GM12878 (cell line): ENCODE measurements at regions not wholly inside any gene's neighbourhood (a gene's known extent, or its start where the extent isn't known, plus 50 kb on each side); places are given as distances from the start of the nearest gene placed in this dataset.

Experiments used
- ATAC-seq: fragments of 200-7000 bp; cut with Tn5 transposase; 3 replicates; pipeline ENCODE4 v1.9.1; 2020; ENCODE audit warnings: mild to moderate bottlenecking, moderate library complexity
- BruUV-seq: library from RNA; stranded (reverse); fragments of 400-500 nt; replicated peaks from 2 replicates; lab custom pipeline; 2021; lab: Mats Ljungman, UMichigan
- CTCF ChIA-PET: fragments of 300-600 bp; sonication (Branson Sonifier 250); formaldehyde crosslinking; extraction: SDS; loops from one replicate; lab custom pipeline; 2021; ENCODE audit warnings: inconsistent platforms; lab: Yijun Ruan, JAX
- POLR2A ChIA-PET: fragments of 350-600 bp; formaldehyde crosslinking; extraction: SDS; loops from one replicate; lab custom pipeline; 2021; ENCODE audit warnings: inconsistent platforms; lab: Charles Lee
- RAD21 ChIA-PET: fragments of 300-600 bp; sonication (Branson Sonifier 250); formaldehyde crosslinking; loops from one replicate; lab custom pipeline; 2023; ENCODE audit warnings: antibody characterized with exemption; ENCODE audit not compliant: unreplicated experiment; lab: Charles Lee
- SMC1A ChIA-PET: fragments of 300-600 bp; sonication (Branson Sonifier 250); formaldehyde crosslinking; loops from one replicate; lab custom pipeline; 2023; ENCODE audit not compliant: unreplicated experiment, uncharacterized antibody; lab: Charles Lee
- DNase-seq: peaks from one replicate; pipeline ENCODE4 v3.0.0-alpha.2; 2011; ENCODE audit warnings: low read depth, low spot score
- FAIRE-seq: peaks from 3 replicates; lab custom pipeline; 2011; peaks lifted over from hg19 to GRCh38; lab: Jason Lieb, UNC
- H2AFZ ChIP-seq: 2 replicates; pipeline ENCODE4 v1.6.0; 2011; ENCODE audit warnings: low read depth, low read length, control low read depth; ENCODE audit not compliant: control insufficient read depth
- H3K27ac ChIP-seq: 2 replicates; pipeline ENCODE4 v1.5.1; 2011; ENCODE audit warnings: control low read depth; ENCODE audit not compliant: control insufficient read depth, insufficient read depth
- H3K27me3 ChIP-seq, 2 experiments: replicated peaks in 1 of 2; 2 replicates each; pipeline versions ENCODE4 v1.6.0 to v1.6.1; 2011; ENCODE audit warnings: low read length in 1 of 2; ENCODE audit not compliant: control insufficient read depth in 2 of 2, insufficient read depth in 2 of 2
- H3K36me3 ChIP-seq, 2 experiments: 2 replicates each; pipeline ENCODE4 v1.5.1; 2011; ENCODE audit warnings: low read length in 1 of 2; ENCODE audit not compliant: control insufficient read depth in 2 of 2, insufficient read depth in 2 of 2
- H3K4me1 ChIP-seq: 2 replicates; pipeline ENCODE4 v1.6.1; 2011; ENCODE audit warnings: mild to moderate bottlenecking, low read length, moderate library complexity, mixed read lengths; ENCODE audit not compliant: control insufficient read depth, insufficient read depth
- H3K4me2 ChIP-seq: 2 replicates; pipeline ENCODE4 v1.6.0; 2011; ENCODE audit warnings: control low read depth; ENCODE audit not compliant: control insufficient read depth, insufficient read depth
- H3K4me3 ChIP-seq: fragments of 200-600 bp; sonication (generic); 2 replicates; pipeline ENCODE4 v1.5.1; 2016
- H3K79me2 ChIP-seq: 2 replicates; pipeline ENCODE4 v1.6.0; 2011; ENCODE audit warnings: low read length; ENCODE audit not compliant: control insufficient read depth, insufficient read depth
- H3K9ac ChIP-seq: 2 replicates; pipeline ENCODE4 v1.8.0; 2011; ENCODE audit warnings: low read length, control low read depth, mixed read lengths; ENCODE audit not compliant: control insufficient read depth, insufficient read depth
- H3K9me3 ChIP-seq: replicated peaks from 3 replicates; pipeline ENCODE4 v1.5.1; 2011; ENCODE audit warnings: mild to moderate bottlenecking, low read length; ENCODE audit not compliant: control insufficient read depth, insufficient read depth
- H4K20me1 ChIP-seq: 2 replicates; pipeline ENCODE4 v1.6.0; 2011; ENCODE audit not compliant: control insufficient read depth, insufficient read depth
- CREB1 ChIP-seq: IDR thresholded peaks from 2 replicates; pipeline ENCODE4 v1.6.1; 2012; ENCODE audit warnings: low read depth, mild to moderate bottlenecking, inconsistent platforms
- CREM ChIP-seq: IDR thresholded peaks from 2 replicates; pipeline ENCODE4 v1.6.1; 2014; ENCODE audit warnings: antibody characterized with exemption, low read depth
- ETV6 ChIP-seq, 2 experiments: fragments of 450-650 bp in 1 of 2; IDR thresholded peaks in 1 of 2; conservative IDR thresholded peaks in 1 of 2; 2 replicates each; pipeline ENCODE4 v1.6.1; 2014; ENCODE audit warnings: antibody characterized with exemption in 1 of 2, borderline replicate concordance in 1 of 2, low read depth in 1 of 2, mild to moderate bottlenecking in 1 of 2, moderate library complexity in 1 of 2
- MTA2 ChIP-seq: fragments of 450-650 bp; IDR thresholded peaks from 2 replicates; pipeline ENCODE4 v1.6.1; 2016; ENCODE audit warnings: low read depth, mild to moderate bottlenecking, moderate library complexity
- SMAD5 ChIP-seq: IDR thresholded peaks from 2 replicates; pipeline ENCODE4 v1.6.1; 2016; ENCODE audit warnings: antibody characterized with exemption, low read depth
- SMARCA5 ChIP-seq: fragments of 450-650 bp; IDR thresholded peaks from 2 replicates; pipeline ENCODE4 v1.6.1; 2017; ENCODE audit warnings: mild to moderate bottlenecking
- SREBF1 ChIP-seq: IDR thresholded peaks from 2 replicates; pipeline ENCODE4 v1.6.1; 2012; ENCODE audit warnings: mild to moderate bottlenecking, low read length
- WGBS: methylation state at CpG from one replicate; pipeline ENCODE4 v1.1.6; 2016; ENCODE audit warnings: low lambda C conversion rate; ENCODE audit not compliant: insufficient replicate concordance, insufficient coverage; ENCODE audit errors: missing lambda C conversion rate; 5-methylcytosine and 5-hydroxymethylcytosine counted together
- in situ Hi-C: fragments of 300-500 bp; cut with MboI; formaldehyde crosslinking; loops from 9 replicates; pipeline ENCODE4 v1.14.3; 2018; ENCODE audit warnings: mixed read lengths
- intact Hi-C: fragments of 100-400 bp; cut with micrococcal nuclease; formaldehyde crosslinking; loops from one replicate; pipeline ENCODE4 v1.14.2; 2022; ENCODE audit not compliant: unreplicated experiment
- TF ChIP-seq, protein P1 (sequence below): fragments of 450-650 bp; IDR thresholded peaks from 2 replicates; pipeline ENCODE4 v1.6.1; 2017; ENCODE audit warnings: low read depth, mild to moderate bottlenecking, moderate library complexity
- TF ChIP-seq, protein P2 (sequence below): fragments of 450-650 bp; formaldehyde crosslinking; IDR thresholded peaks from 2 replicates; pipeline ENCODE4 v1.5.0; 2022; ENCODE audit warnings: mild to moderate bottlenecking, missing genetic modification characterization
- TF ChIP-seq, protein P3 (sequence below): fragments of 150-350 bp; IDR thresholded peaks from 2 replicates; pipeline ENCODE4 v1.6.1; 2016; ENCODE audit warnings: low read depth, low read length
- TF ChIP-seq, protein P4 (sequence below): fragments of 450-650 bp; IDR thresholded peaks from 2 replicates; pipeline ENCODE4 v1.6.1; 2017; ENCODE audit warnings: mild to moderate bottlenecking, moderate library complexity

DNA sequence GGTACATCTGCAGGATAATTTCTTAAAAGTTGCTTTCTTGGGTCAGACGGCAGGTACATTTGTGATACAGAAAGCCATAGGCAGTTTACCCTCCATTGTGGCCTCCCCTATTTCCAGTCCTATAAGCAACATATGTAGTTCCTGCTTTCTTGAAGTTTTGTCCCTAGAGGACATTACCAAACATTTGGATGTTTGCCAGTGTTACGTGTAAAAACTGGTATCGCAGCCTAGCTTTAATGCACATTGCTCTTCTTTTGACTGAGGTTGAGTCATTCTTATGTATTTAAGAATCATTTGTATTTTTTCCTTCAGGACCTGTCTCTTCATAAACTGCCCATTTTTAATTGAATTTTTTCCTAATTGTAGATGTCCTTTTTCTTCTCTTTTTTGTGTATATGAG lies 114.3 kb downstream of the DIPK2A start (continued):
- TF ChIP-seq, protein P1, sequence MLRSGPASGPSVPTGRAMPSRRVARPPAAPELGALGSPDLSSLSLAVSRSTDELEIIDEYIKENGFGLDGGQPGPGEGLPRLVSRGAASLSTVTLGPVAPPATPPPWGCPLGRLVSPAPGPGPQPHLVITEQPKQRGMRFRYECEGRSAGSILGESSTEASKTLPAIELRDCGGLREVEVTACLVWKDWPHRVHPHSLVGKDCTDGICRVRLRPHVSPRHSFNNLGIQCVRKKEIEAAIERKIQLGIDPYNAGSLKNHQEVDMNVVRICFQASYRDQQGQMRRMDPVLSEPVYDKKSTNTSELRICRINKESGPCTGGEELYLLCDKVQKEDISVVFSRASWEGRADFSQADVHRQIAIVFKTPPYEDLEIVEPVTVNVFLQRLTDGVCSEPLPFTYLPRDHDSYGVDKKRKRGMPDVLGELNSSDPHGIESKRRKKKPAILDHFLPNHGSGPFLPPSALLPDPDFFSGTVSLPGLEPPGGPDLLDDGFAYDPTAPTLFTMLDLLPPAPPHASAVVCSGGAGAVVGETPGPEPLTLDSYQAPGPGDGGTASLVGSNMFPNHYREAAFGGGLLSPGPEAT: no peak

DNA sequence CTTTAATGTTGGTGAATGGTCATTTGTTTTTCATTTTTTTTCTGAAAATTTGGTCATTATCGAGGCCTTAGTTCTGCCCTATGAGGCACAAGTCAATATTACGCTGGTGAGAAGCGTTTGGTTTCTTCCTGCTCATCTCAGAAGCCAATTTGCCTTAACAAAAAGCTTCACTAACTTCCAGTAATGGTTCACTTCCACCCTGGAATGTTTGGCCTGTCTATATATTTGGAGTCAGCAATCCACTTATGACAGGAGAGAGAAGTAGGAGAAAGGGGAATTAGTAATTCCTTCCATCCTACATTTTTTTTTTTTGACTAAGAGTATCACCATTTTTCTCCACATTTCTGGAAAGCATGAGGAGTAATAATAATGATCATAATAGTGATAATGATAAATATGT lies 124.4 kb downstream of the DIPK2A start:
- BruUV-seq: no TSS peak
- no peak overlapping the region for H3K4me3 ChIP-seq
- no peak for FAIRE-seq
- POLR2A ChIA-PET: no interaction called here
- no peaks in the 10 kb centered on the region; the same call in 2 of the 3 replicates for H3K9me3 ChIP-seq
- no peak overlapping the region for H2AFZ ChIP-seq
- H4K20me1 ChIP-seq: no peaks in the 10 kb centered on the region
- H3K27me3 ChIP-seq: no peaks in the 10 kb centered on the region
- CTCF ChIA-PET: interaction anchor here (1.3 kb wide), 1 partner anchor 10 kb away, joined by 3 read pairs; no protein-coding TSS in a partner anchor
- DNase-seq: no peak
- SMC1A ChIA-PET: no interaction called here
- RAD21 ChIA-PET: no interaction called here
- intact Hi-C loops: no loop called here
- ATAC-seq: no peak
- H3K27ac ChIP-seq: no peak overlapping the region
- no peaks in the 10 kb centered on the region for H3K79me2 ChIP-seq
- H3K4me1 ChIP-seq: no peaks in the 10 kb centered on the region
- H3K4me2 ChIP-seq: no peak overlapping the region
- no peaks in the 10 kb centered on the region for H3K36me3 ChIP-seq
- 90% methylated on average over 3 of the region's 3 CpGs for WGBS
- no peak overlapping the region for H3K9ac ChIP-seq
- in situ Hi-C loops: no loop called here
- TF ChIP-seq, protein P2, sequence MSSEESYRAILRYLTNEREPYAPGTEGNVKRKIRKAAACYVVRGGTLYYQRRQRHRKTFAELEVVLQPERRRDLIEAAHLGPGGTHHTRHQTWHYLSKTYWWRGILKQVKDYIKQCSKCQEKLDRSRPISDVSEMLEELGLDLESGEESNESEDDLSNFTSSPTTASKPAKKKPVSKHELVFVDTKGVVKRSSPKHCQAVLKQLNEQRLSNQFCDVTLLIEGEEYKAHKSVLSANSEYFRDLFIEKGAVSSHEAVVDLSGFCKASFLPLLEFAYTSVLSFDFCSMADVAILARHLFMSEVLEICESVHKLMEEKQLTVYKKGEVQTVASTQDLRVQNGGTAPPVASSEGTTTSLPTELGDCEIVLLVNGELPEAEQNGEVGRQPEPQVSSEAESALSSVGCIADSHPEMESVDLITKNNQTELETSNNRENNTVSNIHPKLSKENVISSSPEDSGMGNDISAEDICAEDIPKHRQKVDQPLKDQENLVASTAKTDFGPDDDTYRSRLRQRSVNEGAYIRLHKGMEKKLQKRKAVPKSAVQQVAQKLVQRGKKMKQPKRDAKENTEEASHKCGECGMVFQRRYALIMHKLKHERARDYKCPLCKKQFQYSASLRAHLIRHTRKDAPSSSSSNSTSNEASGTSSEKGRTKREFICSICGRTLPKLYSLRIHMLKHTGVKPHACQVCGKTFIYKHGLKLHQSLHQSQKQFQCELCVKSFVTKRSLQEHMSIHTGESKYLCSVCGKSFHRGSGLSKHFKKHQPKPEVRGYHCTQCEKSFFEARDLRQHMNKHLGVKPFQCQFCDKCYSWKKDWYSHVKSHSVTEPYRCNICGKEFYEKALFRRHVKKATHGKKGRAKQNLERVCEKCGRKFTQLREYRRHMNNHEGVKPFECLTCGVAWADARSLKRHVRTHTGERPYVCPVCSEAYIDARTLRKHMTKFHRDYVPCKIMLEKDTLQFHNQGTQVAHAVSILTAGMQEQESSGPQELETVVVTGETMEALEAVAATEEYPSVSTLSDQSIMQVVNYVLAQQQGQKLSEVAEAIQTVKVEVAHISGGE (CRISPR knock-in tag): no peak
- TF ChIP-seq SMARCA5: no peak
- TF ChIP-seq SREBF1: no peak
- TF ChIP-seq, protein P3, sequence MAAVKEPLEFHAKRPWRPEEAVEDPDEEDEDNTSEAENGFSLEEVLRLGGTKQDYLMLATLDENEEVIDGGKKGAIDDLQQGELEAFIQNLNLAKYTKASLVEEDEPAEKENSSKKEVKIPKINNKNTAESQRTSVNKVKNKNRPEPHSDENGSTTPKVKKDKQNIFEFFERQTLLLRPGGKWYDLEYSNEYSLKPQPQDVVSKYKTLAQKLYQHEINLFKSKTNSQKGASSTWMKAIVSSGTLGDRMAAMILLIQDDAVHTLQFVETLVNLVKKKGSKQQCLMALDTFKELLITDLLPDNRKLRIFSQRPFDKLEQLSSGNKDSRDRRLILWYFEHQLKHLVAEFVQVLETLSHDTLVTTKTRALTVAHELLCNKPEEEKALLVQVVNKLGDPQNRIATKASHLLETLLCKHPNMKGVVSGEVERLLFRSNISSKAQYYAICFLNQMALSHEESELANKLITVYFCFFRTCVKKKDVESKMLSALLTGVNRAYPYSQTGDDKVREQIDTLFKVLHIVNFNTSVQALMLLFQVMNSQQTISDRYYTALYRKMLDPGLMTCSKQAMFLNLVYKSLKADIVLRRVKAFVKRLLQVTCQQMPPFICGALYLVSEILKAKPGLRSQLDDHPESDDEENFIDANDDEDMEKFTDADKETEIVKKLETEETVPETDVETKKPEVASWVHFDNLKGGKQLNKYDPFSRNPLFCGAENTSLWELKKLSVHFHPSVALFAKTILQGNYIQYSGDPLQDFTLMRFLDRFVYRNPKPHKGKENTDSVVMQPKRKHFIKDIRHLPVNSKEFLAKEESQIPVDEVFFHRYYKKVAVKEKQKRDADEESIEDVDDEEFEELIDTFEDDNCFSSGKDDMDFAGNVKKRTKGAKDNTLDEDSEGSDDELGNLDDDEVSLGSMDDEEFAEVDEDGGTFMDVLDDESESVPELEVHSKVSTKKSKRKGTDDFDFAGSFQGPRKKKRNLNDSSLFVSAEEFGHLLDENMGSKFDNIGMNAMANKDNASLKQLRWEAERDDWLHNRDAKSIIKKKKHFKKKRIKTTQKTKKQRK: no peak
- TF ChIP-seq, protein P4, sequence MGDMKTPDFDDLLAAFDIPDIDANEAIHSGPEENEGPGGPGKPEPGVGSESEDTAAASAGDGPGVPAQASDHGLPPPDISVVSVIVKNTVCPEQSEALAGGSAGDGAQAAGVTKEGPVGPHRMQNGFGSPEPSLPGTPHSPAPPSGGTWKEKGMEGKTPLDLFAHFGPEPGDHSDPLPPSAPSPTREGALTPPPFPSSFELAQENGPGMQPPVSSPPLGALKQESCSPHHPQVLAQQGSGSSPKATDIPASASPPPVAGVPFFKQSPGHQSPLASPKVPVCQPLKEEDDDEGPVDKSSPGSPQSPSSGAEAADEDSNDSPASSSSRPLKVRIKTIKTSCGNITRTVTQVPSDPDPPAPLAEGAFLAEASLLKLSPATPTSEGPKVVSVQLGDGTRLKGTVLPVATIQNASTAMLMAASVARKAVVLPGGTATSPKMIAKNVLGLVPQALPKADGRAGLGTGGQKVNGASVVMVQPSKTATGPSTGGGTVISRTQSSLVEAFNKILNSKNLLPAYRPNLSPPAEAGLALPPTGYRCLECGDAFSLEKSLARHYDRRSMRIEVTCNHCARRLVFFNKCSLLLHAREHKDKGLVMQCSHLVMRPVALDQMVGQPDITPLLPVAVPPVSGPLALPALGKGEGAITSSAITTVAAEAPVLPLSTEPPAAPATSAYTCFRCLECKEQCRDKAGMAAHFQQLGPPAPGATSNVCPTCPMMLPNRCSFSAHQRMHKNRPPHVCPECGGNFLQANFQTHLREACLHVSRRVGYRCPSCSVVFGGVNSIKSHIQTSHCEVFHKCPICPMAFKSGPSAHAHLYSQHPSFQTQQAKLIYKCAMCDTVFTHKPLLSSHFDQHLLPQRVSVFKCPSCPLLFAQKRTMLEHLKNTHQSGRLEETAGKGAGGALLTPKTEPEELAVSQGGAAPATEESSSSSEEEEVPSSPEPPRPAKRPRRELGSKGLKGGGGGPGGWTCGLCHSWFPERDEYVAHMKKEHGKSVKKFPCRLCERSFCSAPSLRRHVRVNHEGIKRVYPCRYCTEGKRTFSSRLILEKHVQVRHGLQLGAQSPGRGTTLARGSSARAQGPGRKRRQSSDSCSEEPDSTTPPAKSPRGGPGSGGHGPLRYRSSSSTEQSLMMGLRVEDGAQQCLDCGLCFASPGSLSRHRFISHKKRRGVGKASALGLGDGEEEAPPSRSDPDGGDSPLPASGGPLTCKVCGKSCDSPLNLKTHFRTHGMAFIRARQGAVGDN: no peak
- no peak for TF ChIP-seq SMAD5
- TF ChIP-seq ETV6 (conservative IDR thresholded peaks at IDR 0.05 in 1 of 2, IDR thresholded peaks at IDR 0.05 in 1 of 2; ENCODE audit: borderline replicate concordance in 1 of 2, low read depth in 1 of 2): no peak
- TF ChIP-seq CREB1: no peak
- TF ChIP-seq CREM: no peak
- no peak for TF ChIP-seq MTA2
